ENCODE measurements at regions not wholly inside any gene's neighbourhood (a gene's known extent, or its start where the extent isn't known, plus 50 kb on each side); places are given as distances from the start of the nearest gene placed in this dataset.

DNA sequence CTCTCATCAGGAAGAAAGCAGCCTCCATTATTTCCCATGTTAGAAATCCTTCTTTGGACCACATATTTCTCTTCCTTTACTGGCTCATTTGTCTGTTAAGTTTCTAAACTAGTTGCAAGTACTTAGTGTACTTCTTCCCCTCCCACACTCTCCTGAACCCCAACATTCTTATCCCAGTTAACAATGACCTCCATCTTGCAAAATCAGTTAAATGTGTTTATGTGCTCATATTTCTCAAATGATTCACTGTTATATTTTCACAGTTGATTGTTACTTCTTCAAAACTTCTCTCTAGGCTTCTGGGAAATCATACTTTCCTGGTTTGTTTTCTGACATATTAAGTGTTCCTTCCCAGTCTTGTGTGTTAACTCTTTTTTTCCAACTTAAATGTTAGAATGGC is 856.9 kb downstream of the EPHA3 start:
- H3K27me3 Mint-ChIP-seq (ENCODE audit: low read depth), result no peaks in the 10 kb centered on the region
- no peaks in the 10 kb centered on the region for H3K4me1 Mint-ChIP-seq (ENCODE audit: low read depth)
- DNase-seq (ENCODE audit: low spot score), result no peak
- intact Hi-C loops (cut with micrococcal nuclease), result no loop called here
- H3K9me3 Mint-ChIP-seq, result peaks cover 33% of the 10 kb centered on the region
- H3K27ac Mint-ChIP-seq, result no peak overlapping the region
- H3K36me3 Mint-ChIP-seq (ENCODE audit: low read depth), result no peaks in the 10 kb centered on the region
- no peak overlapping the region for H3K4me3 Mint-ChIP-seq (ENCODE audit: low read depth)

- Mint-ChIP-seq H3K4me3 (ENCODE audit: low read depth) (no peak overlapping the region), H3K27ac (no peak overlapping the region), H3K27me3 (ENCODE audit: low read depth) (no peaks in the 10 kb centered on the region), H3K4me1 (ENCODE audit: low read depth) (no peaks in the 10 kb centered on the region), H3K9me3 (peaks cover 40% of the 10 kb centered on the region), H3K36me3 (ENCODE audit: low read depth) (no peaks in the 10 kb centered on the region)
- intact Hi-C loops (cut with micrococcal nuclease), result no loop called here
- no peak for DNase-seq (ENCODE audit: low spot score)
Measured at GRCh38 chr3:89966877-89967665, 859.6 kb downstream of the EPHA3 start.

DNA sequence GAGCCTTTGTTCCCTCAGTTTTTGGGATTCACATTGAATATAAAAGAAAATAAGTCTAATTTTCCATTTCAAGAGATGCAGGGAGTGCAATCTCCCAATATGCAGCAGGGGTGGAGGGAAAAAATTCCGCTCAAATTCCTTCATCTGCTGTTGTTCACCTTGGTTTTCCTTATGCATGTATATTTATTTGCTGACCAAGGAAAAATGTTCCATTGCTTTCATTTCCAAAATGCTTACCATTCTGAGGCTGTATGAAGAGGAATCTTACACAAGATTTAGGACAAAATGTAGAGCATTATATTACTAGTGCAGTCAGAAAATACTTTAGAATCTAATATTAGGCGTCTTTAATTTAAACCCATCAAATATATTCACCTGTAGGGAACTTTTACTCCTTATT is 863.9 kb downstream of the EPHA3 start:
- intact Hi-C loops (cut with micrococcal nuclease), result no loop called here
- no peaks in the 10 kb centered on the region for H3K27me3 Mint-ChIP-seq (ENCODE audit: low read depth)

DNA sequence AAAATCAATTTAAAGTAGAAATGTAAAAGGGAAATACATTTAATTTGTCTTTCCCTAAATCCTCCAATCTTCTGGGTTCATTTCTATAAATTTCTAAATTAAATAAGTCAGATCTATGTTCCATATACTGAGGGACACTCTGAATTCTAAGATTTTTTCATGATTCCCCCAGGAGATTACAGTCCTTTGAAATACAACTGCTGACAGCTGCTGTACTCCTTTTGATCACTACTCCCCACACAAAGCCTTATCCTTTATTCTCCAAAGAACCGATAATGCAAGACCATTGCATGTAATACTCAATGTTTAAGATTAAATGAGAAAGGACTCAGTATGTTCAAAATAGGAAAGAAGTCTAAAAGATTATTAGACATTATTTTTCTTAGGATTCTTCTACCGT is 865.7 kb downstream of the EPHA3 start:
- intact Hi-C loops (cut with micrococcal nuclease), result no loop called here

More for the DNA sequence above, 863.9 kb downstream of the EPHA3 start:
- Mint-ChIP-seq H3K27ac (no peak overlapping the region), H3K9me3 (peaks cover 44% of the 10 kb centered on the region), H3K4me3 (ENCODE audit: low read depth) (no peak overlapping the region), H3K4me1 (ENCODE audit: low read depth) (no peaks in the 10 kb centered on the region), H3K36me3 (ENCODE audit: low read depth) (no peaks in the 10 kb centered on the region)
- DNase-seq (ENCODE audit: low spot score), result no peak

GRCh38 chr3:89974903-89975519 is 867.6 kb downstream of the EPHA3 start:
- Mint-ChIP-seq H3K4me1 (ENCODE audit: low read depth) (no peaks in the 10 kb centered on the region), H3K4me3 (ENCODE audit: low read depth) (no peak overlapping the region), H3K9me3 (peaks cover 32% of the 10 kb centered on the region), H3K27me3 (ENCODE audit: low read depth) (no peaks in the 10 kb centered on the region), H3K36me3 (ENCODE audit: low read depth) (no peaks in the 10 kb centered on the region), H3K27ac (no peak overlapping the region)
- intact Hi-C loops (cut with micrococcal nuclease), result no loop called here
- no peak for DNase-seq (ENCODE audit: low spot score)

More for the DNA sequence above, 865.7 kb downstream of the EPHA3 start:
- no peaks in the 10 kb centered on the region for H3K27me3 Mint-ChIP-seq (ENCODE audit: low read depth)
- no peaks in the 10 kb centered on the region for H3K36me3 Mint-ChIP-seq (ENCODE audit: low read depth)
- H3K27ac Mint-ChIP-seq, result no peak overlapping the region
- no peak overlapping the region for H3K4me3 Mint-ChIP-seq (ENCODE audit: low read depth)
- H3K9me3 Mint-ChIP-seq, result peaks cover 29% of the 10 kb centered on the region
- no peak for DNase-seq (ENCODE audit: low spot score)
- H3K4me1 Mint-ChIP-seq (ENCODE audit: low read depth), result no peaks in the 10 kb centered on the region

- Mint-ChIP-seq H3K27ac (no peak overlapping the region), H3K36me3 (ENCODE audit: low read depth) (no peaks in the 10 kb centered on the region), H3K9me3 (peaks cover 64% of the 10 kb centered on the region), H3K27me3 (ENCODE audit: low read depth) (no peaks in the 10 kb centered on the region), H3K4me3 (ENCODE audit: low read depth) (no peak overlapping the region), H3K4me1 (ENCODE audit: low read depth) (no peaks in the 10 kb centered on the region)
- DNase-seq (ENCODE audit: low spot score), result no peak
- intact Hi-C loops (cut with micrococcal nuclease), result no loop called here
Measured at GRCh38 chr3:89983449-89983848, 876.0 kb downstream of the EPHA3 start.

DNA sequence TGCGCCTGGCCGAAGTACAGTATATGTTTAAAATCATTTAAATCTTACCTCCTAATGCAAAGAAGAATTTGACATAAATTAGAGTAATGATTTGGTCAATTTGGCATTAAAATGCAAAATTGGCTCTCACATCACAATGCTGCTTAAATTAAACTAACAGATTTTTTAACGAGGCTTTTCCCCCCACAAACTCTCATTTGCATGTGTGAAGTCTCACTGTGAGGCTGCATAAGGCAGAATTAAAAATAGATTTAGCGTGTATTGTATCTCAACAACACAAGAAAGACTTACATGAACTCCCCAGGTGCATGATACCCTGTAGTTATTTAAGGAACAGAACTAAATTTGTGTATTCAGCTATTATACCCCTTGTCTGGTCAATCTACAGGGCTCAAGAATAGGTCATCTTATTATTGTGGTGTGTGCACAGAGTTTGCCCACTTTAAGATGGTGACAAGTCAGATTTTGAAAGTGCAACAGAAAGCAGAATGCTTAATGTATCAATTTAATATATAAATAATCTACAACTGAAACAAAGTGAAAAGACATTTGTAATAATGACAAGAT is 897.9 kb downstream of the EPHA3 start:
- intact Hi-C loops (cut with micrococcal nuclease), result no loop called here
- no peaks in the 10 kb centered on the region for H3K27me3 Mint-ChIP-seq (ENCODE audit: low read depth)
- H3K4me3 Mint-ChIP-seq (ENCODE audit: low read depth), result no peak overlapping the region
- H3K36me3 Mint-ChIP-seq (ENCODE audit: low read depth), result no peaks in the 10 kb centered on the region
- H3K9me3 Mint-ChIP-seq, result peaks cover 32% of the 10 kb centered on the region
- no peak for DNase-seq (ENCODE audit: low spot score)
- no peaks in the 10 kb centered on the region for H3K4me1 Mint-ChIP-seq (ENCODE audit: low read depth)
- no peak overlapping the region for H3K27ac Mint-ChIP-seq

DNA sequence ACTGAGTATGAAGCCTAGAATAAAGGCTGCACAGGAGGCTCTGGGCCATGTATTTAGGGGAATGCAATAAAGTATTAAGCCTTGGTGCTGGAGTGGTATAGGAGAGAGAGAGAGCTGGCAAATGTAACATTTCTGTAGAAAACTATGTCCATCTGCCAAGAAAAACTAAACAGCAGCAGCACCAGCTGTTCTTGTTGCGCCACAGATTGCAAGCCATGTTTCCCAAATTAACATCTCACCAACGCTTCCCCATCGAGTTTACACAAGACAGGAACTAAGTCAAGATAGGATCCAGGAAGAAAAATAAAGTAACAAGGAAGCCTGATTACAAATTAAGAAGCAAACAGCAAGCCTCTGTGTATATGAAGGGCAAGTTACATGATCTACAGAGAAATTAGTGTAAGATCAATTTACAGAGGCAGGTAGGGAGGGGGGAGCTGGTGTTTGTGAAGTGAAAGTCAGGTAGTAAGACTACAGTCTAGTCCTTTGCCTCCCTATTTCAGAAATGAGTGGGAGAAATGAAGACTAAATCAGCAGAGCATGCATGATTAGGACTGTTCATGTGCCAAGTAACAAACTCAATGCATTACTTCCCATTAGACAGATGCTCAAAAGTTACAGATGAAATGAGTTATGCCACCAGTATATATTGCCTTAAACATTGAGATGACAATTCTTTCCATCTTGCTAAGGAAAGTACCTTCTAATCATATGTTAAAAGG is 900.5 kb downstream of the EPHA3 start:
- Mint-ChIP-seq H3K4me3 (ENCODE audit: low read depth) (no peak overlapping the region), H3K36me3 (ENCODE audit: low read depth) (no peaks in the 10 kb centered on the region), H3K27ac (no peak overlapping the region), H3K4me1 (ENCODE audit: low read depth) (no peaks in the 10 kb centered on the region), H3K27me3 (ENCODE audit: low read depth) (no peaks in the 10 kb centered on the region), H3K9me3 (peaks cover 32% of the 10 kb centered on the region)
- intact Hi-C loops (cut with micrococcal nuclease), result no loop called here
- DNase-seq (ENCODE audit: low spot score), result no peak

- H3K4me1 Mint-ChIP-seq (ENCODE audit: low read depth), result no peaks in the 10 kb centered on the region
- peaks cover 27% of the 10 kb centered on the region for H3K9me3 Mint-ChIP-seq
- no peak overlapping the region for H3K4me3 Mint-ChIP-seq (ENCODE audit: low read depth)
- no peaks in the 10 kb centered on the region for H3K27me3 Mint-ChIP-seq (ENCODE audit: low read depth)
- no peak overlapping the region for H3K27ac Mint-ChIP-seq
- DNase-seq (ENCODE audit: low spot score), result no peak
- intact Hi-C loops (cut with micrococcal nuclease), result no loop called here
- H3K36me3 Mint-ChIP-seq (ENCODE audit: low read depth), result no peaks in the 10 kb centered on the region
Measured at GRCh38 chr3:90010341-90010740, 902.9 kb downstream of the EPHA3 start.

DNA sequence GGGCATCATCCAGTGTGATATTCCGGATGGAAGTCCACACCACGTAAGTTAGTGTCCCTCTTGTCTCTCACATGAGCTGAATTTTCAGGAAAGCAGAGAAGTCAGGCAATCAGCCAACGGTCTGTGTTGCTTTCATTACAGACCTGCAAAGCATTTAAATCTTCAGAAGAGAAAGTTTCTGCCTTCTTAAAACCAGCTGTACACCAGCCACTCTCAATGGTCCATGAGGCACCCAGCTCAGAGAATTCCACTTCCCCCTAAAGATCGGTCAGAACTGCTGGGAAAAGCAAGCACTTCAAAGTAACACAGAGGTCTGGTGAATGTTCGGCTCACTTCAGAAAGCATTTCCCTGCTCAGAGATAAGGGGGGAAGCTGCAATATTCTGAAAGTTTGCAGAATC is 903.7 kb downstream of the EPHA3 start:
- no peak for DNase-seq (ENCODE audit: low spot score)
- Mint-ChIP-seq H3K4me3 (ENCODE audit: low read depth) (no peak overlapping the region), H3K4me1 (ENCODE audit: low read depth) (no peaks in the 10 kb centered on the region), H3K27ac (no peak overlapping the region), H3K27me3 (ENCODE audit: low read depth) (no peaks in the 10 kb centered on the region), H3K36me3 (ENCODE audit: low read depth) (no peaks in the 10 kb centered on the region), H3K9me3 (peaks cover 20% of the 10 kb centered on the region)
- intact Hi-C loops (cut with micrococcal nuclease), result no loop called here

GRCh38 chr3:90011596-90011995 is 904.2 kb downstream of the EPHA3 start:
- DNase-seq (ENCODE audit: low spot score), result no peak
- Mint-ChIP-seq H3K27ac (no peak overlapping the region), H3K4me1 (ENCODE audit: low read depth) (no peaks in the 10 kb centered on the region), H3K36me3 (ENCODE audit: low read depth) (no peaks in the 10 kb centered on the region), H3K9me3 (peaks cover 20% of the 10 kb centered on the region), H3K27me3 (ENCODE audit: low read depth) (no peaks in the 10 kb centered on the region), H3K4me3 (ENCODE audit: low read depth) (no peak overlapping the region)
- intact Hi-C loops (cut with micrococcal nuclease), result no loop called here

DNA sequence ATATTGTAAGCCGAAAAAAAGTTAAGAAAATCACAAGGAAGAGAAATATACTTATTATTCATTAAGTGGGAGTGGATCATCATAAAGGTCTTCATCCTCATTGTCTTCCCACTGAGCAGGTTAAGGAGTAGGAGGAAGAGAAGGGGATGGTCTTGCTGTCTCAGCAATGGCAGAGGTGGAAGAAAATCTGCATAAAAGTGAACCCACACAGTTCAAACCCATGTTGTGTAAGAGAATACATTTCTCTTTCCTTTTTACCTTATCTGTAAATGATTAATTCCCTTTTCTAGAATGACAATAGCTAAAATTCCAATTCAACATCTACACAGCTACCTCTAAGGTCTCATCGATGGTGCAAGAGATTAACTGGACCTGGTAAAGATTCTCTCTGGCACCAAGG is 904.6 kb downstream of the EPHA3 start:
- Mint-ChIP-seq H3K27ac (no peak overlapping the region), H3K27me3 (ENCODE audit: low read depth) (no peaks in the 10 kb centered on the region), H3K36me3 (ENCODE audit: low read depth) (no peaks in the 10 kb centered on the region), H3K4me1 (ENCODE audit: low read depth) (no peaks in the 10 kb centered on the region), H3K9me3 (peaks cover 18% of the 10 kb centered on the region), H3K4me3 (ENCODE audit: low read depth) (no peak overlapping the region)
- intact Hi-C loops (cut with micrococcal nuclease), result no loop called here
- no peak for DNase-seq (ENCODE audit: low spot score)
